ENCODE measurements at regions not wholly inside any gene's neighbourhood (a gene's known extent, or its start where the extent isn't known, plus 50 kb on each side); places are given as distances from the start of the nearest gene placed in this dataset.

- no peak overlapping the region for H3K9ac ChIP-seq (ENCODE audit: insufficient read depth, low read depth, low read length)
- no TSS peak for BruUV-seq (replicated peaks)
- H3K27ac ChIP-seq (ENCODE audit: extremely low read length, insufficient read depth, low read length) = no peak overlapping the region
- intact Hi-C loops (cut with micrococcal nuclease; ENCODE audit: unreplicated experiment) (no loop called here), in situ Hi-C loops (cut with HindIII; ENCODE audit: extremely low pct_ligation_motif_present, low pct_unique_long_range_greater_than_20kb) (no loop called here)
- H2AFZ ChIP-seq (ENCODE audit: low read length) = no peak overlapping the region
- no peaks in the 10 kb centered on the region for H3K79me2 ChIP-seq (ENCODE audit: insufficient read depth, low read length)
- H3K36me3 ChIP-seq (replicated peaks in 1 of 2; ENCODE audit: control insufficient read depth in 1 of 2, insufficient read depth in 2 of 2, low read length in 2 of 2) = no peaks in the 10 kb centered on the region
- H4K20me1 ChIP-seq (ENCODE audit: insufficient read depth, low read length) = no peaks in the 10 kb centered on the region
- CTCF ChIA-PET (ENCODE audit: low intra/inter-chr PET ratio, low total read pairs) = no interaction called here
- no peak overlapping the region for H3K4me2 ChIP-seq (ENCODE audit: low read depth, low read length)
- H3K4me3 ChIP-seq (replicated peaks in 1 of 3; ENCODE audit: insufficient read depth in 1 of 3, low read depth in 2 of 3, low read length in 3 of 3) = no peak overlapping the region
- 0% methylated on average over 1 of the region's 1 CpG for WGBS (ENCODE audit: low lambda C conversion rate)
- H3K9me3 ChIP-seq (ENCODE audit: low read length) = no peaks in the 10 kb centered on the region
- POLR2A ChIA-PET = no interaction called here
- FAIRE-seq = no peak
- H3K27me3 ChIP-seq (ENCODE audit: control insufficient read depth in 1 of 2, insufficient read depth in 2 of 2, low read length in 2 of 2) = no peaks in the 10 kb centered on the region; a peak in 1 of 5 replicates
- no peak for ATAC-seq
- H3K4me1 ChIP-seq (ENCODE audit: insufficient read depth, low read length) = 0 out of 2 replicates have a peak, but pooled peaks cover 7% of the 10 kb centered on the region
- no peak for DNase-seq (ENCODE audit: low spot score)
- TF ChIP-seq REST (IDR thresholded peaks at IDR 0.05; ENCODE audit: borderline replicate concordance in 1 of 2, low read depth in 1 of 2, low read length in 2 of 2) (no peak), RFX1 (IDR thresholded peaks at IDR 0.05) (no peak), SMARCE1 (IDR thresholded peaks at IDR 0.05; ENCODE audit: borderline replicate concordance) (no peak), ZNF225 (CRISPR knock-in tag; IDR thresholded peaks at IDR 0.05) (no peak), TRIM22 (IDR thresholded peaks at IDR 0.05) (no peak), GLI4 (CRISPR knock-in tag; IDR thresholded peaks at IDR 0.05; ENCODE audit: borderline replicate concordance) (no peak), JUNB (CRISPR knock-in tag; IDR thresholded peaks at IDR 0.05; ENCODE audit: borderline replicate concordance) (no peak), CBX2 (IDR thresholded peaks at IDR 0.05; ENCODE audit: low read depth, low read length) (no peak), CBX2 (CRISPR knock-in tag; IDR thresholded peaks at IDR 0.05; ENCODE audit: low read depth) (no peak), IKZF1 (IDR thresholded peaks at IDR 0.05) (no peak), HOXA3 (CRISPR knock-in tag; IDR thresholded peaks at IDR 0.05) (no peak), TMF1 (CRISPR knock-in tag; IDR thresholded peaks at IDR 0.05; ENCODE audit: low read depth) (no peak), KLF9 (CRISPR knock-in tag; IDR thresholded peaks at IDR 0.05; ENCODE audit: low read depth) (no peak), KDM5A (IDR thresholded peaks at IDR 0.05; ENCODE audit: borderline replicate concordance, low read length) (no peak), ZNF326 (CRISPR knock-in tag; IDR thresholded peaks at IDR 0.05; ENCODE audit: borderline replicate concordance) (no peak), CENPBD1 (CRISPR knock-in tag; IDR thresholded peaks at IDR 0.05; ENCODE audit: borderline replicate concordance, low read depth) (no peak)
- TF ChIP-seq, protein P1, sequence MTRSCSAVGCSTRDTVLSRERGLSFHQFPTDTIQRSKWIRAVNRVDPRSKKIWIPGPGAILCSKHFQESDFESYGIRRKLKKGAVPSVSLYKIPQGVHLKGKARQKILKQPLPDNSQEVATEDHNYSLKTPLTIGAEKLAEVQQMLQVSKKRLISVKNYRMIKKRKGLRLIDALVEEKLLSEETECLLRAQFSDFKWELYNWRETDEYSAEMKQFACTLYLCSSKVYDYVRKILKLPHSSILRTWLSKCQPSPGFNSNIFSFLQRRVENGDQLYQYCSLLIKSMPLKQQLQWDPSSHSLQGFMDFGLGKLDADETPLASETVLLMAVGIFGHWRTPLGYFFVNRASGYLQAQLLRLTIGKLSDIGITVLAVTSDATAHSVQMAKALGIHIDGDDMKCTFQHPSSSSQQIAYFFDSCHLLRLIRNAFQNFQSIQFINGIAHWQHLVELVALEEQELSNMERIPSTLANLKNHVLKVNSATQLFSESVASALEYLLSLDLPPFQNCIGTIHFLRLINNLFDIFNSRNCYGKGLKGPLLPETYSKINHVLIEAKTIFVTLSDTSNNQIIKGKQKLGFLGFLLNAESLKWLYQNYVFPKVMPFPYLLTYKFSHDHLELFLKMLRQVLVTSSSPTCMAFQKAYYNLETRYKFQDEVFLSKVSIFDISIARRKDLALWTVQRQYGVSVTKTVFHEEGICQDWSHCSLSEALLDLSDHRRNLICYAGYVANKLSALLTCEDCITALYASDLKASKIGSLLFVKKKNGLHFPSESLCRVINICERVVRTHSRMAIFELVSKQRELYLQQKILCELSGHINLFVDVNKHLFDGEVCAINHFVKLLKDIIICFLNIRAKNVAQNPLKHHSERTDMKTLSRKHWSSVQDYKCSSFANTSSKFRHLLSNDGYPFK (CRISPR knock-in tag; IDR thresholded peaks at IDR 0.05; ENCODE audit: borderline replicate concordance) = no peak
These were observed 368.0 kb downstream of the GBA3 start for GRCh38 chr4:23060776-23061175.

All from HepG2 (cell line).